IMR-90 (cell line): ENCODE measurements at regions not wholly inside any gene's neighbourhood (a gene's known extent, or its start where the extent isn't known, plus 50 kb on each side); places are given as distances from the start of the nearest gene placed in this dataset.
A peak's percentile ranks its signal among the peaks of the same experiment; 100 is the strongest.

ENCODE experiments used
- ATAC-seq: fragments of 200-7000 bp; cut with Tn5 transposase; 2 replicates; pipeline ENCODE4 v1.9.1; 2020; ENCODE audit warnings: low read depth, mild to moderate bottlenecking, moderate library complexity
- BruUV-seq: library from RNA; stranded (reverse); fragments of 400-500 nt; replicated peaks from 2 replicates; lab custom pipeline; 2021; lab: Mats Ljungman, UMichigan
- CTCF ChIA-PET: fragments of 300-600 bp; formaldehyde crosslinking; extraction: SDS; loops from one replicate; lab custom pipeline; 2021; ENCODE audit warnings: antibody characterized with exemption; lab: Yijun Ruan, JAX
- POLR2A ChIA-PET: fragments of 300-600 bp; sonication (Branson Sonifier 250); formaldehyde crosslinking; loops from one replicate; lab custom pipeline; 2022; ENCODE audit warnings: antibody characterized with exemption; ENCODE audit not compliant: unreplicated experiment; lab: Charles Lee
- DNase-seq: peaks from one replicate; pipeline ENCODE4 v3.0.0; 2013
- H2AFZ ChIP-seq: replicated peaks from 2 replicates; pipeline ENCODE3; 2013; ENCODE audit warnings: low read length, mild to moderate bottlenecking; ENCODE audit not compliant: poor library complexity
- H2AK5ac ChIP-seq: 2 replicates; pipeline ENCODE4 v1.6.1; 2013; ENCODE audit warnings: low read depth, low read length, inconsistent platforms
- H2AK9ac ChIP-seq: replicated peaks from 2 replicates; pipeline ENCODE3; 2013; ENCODE audit warnings: mild to moderate bottlenecking, low read depth, low read length, moderate library complexity; ENCODE audit not compliant: poor library complexity
- H2BK120ac ChIP-seq: 2 replicates; pipeline ENCODE4 v1.6.1; 2013; ENCODE audit warnings: low read depth, low read length, inconsistent platforms
- H2BK15ac ChIP-seq: 3 replicates; pipeline ENCODE4 v1.6.1; 2013; ENCODE audit warnings: low read depth, low read length, inconsistent platforms
- H2BK20ac ChIP-seq: 2 replicates; pipeline ENCODE4 v1.6.1; 2013; ENCODE audit warnings: low read depth, mild to moderate bottlenecking, inconsistent platforms, low read length, moderate library complexity
- H2BK5ac ChIP-seq: 2 replicates; pipeline ENCODE4 v1.6.1; 2013; ENCODE audit warnings: mild to moderate bottlenecking, low read depth, low read length, inconsistent platforms; ENCODE audit not compliant: poor library complexity, severe bottlenecking
- H3K14ac ChIP-seq: replicated peaks from 2 replicates; pipeline ENCODE4 v1.6.1; 2013; ENCODE audit warnings: low read depth, low read length, inconsistent platforms
- H3K18ac ChIP-seq: 2 replicates; pipeline ENCODE4 v1.6.1; 2013; ENCODE audit warnings: low read depth, low read length, control low read depth
- H3K23ac ChIP-seq: 2 replicates; pipeline ENCODE4 v1.6.1; 2013; ENCODE audit warnings: low read depth, low read length, inconsistent platforms
- H3K27ac ChIP-seq: 2 replicates; pipeline ENCODE4 v1.5.1; 2013; ENCODE audit warnings: mild to moderate bottlenecking, control low read depth, low read length; ENCODE audit not compliant: insufficient read depth
- H3K27me3 ChIP-seq: 2 replicates; pipeline ENCODE4 v1.6.1; 2013; ENCODE audit warnings: low read length; ENCODE audit not compliant: control insufficient read depth, insufficient read depth
- H3K36me3 ChIP-seq: 2 replicates; pipeline ENCODE4 v1.6.1; 2013; ENCODE audit warnings: low read length, mixed read lengths; ENCODE audit not compliant: control insufficient read depth, insufficient read depth
- H3K4ac ChIP-seq: 2 replicates; pipeline ENCODE4 v1.6.1; 2013; ENCODE audit warnings: low read depth, low read length, inconsistent platforms
- H3K4me1 ChIP-seq: 2 replicates; pipeline ENCODE4 v1.6.1; 2013; ENCODE audit warnings: low read length, mixed read lengths; ENCODE audit not compliant: control insufficient read depth, insufficient read depth
- H3K4me2 ChIP-seq: 2 replicates; pipeline ENCODE4 v1.6.1; 2013; ENCODE audit warnings: low read depth, mild to moderate bottlenecking, control low read depth, low read length, moderate library complexity
- H3K4me3 ChIP-seq: 2 replicates; pipeline ENCODE4 v1.5.1; 2013; ENCODE audit warnings: low read depth, mild to moderate bottlenecking, control low read depth, low read length, moderate library complexity; ENCODE audit not compliant: insufficient read depth
- H3K56ac ChIP-seq: 2 replicates; pipeline ENCODE4 v1.6.1; 2013; ENCODE audit warnings: low read length, inconsistent platforms; ENCODE audit not compliant: insufficient read depth; ENCODE audit errors: extremely low read depth
- H3K79me1 ChIP-seq, 2 experiments: 2 replicates each; pipeline ENCODE4 v1.6.1; 2013; ENCODE audit warnings: low read length in 2 of 2, inconsistent platforms in 1 of 2, low read depth in 1 of 2
- H3K9ac ChIP-seq: 2 replicates; pipeline ENCODE4 v1.6.1; 2013; ENCODE audit warnings: low read depth, low read length, control low read depth
- H3K9me1 ChIP-seq: 2 replicates; pipeline ENCODE4 v1.6.1; 2013; ENCODE audit warnings: low read length, inconsistent platforms; ENCODE audit not compliant: insufficient read depth
- H3K9me3 ChIP-seq: 2 replicates; pipeline ENCODE4 v1.6.1; 2013; ENCODE audit warnings: low read length; ENCODE audit not compliant: control insufficient read depth, insufficient read depth
- H4K20me1 ChIP-seq: 2 replicates; pipeline ENCODE4 v1.6.1; 2013; ENCODE audit warnings: low read length, inconsistent platforms; ENCODE audit not compliant: insufficient read depth
- H4K5ac ChIP-seq: 2 replicates; pipeline ENCODE4 v1.6.1; 2013; ENCODE audit warnings: mild to moderate bottlenecking, low read depth, low read length, control low read depth
- H4K8ac ChIP-seq, 2 experiments: 2 replicates each; pipeline ENCODE4 v1.6.1; 2013; ENCODE audit warnings: low read depth in 2 of 2, low read length in 2 of 2, control low read depth in 1 of 2, inconsistent platforms in 1 of 2
- H4K91ac ChIP-seq: 2 replicates; pipeline ENCODE4 v1.6.1; 2013; ENCODE audit warnings: low read depth, low read length, inconsistent platforms; ENCODE audit not compliant: insufficient read depth
- BHLHE40 ChIP-seq: fragments of 150-350 bp; IDR thresholded peaks from 2 replicates; pipeline ENCODE4 v1.6.1; 2016; ENCODE audit warnings: mild to moderate bottlenecking, low read depth, low read length
- CEBPB ChIP-seq: IDR thresholded peaks from 2 replicates; pipeline ENCODE4 v1.6.1; 2012; ENCODE audit warnings: low read depth, low read length, improper control_type of control experiment
- CHD1 ChIP-seq: IDR thresholded peaks from 2 replicates; pipeline ENCODE4 v1.6.1; 2012; ENCODE audit warnings: low read depth, low read length, improper control_type of control experiment
- FOS ChIP-seq: fragments of 150-350 bp; IDR thresholded peaks from 2 replicates; pipeline ENCODE4 v1.6.1; 2016; ENCODE audit warnings: low read depth, low read length
- MAFK ChIP-seq: IDR thresholded peaks from 2 replicates; pipeline ENCODE4 v1.6.1; 2012; ENCODE audit warnings: low read depth, low read length, improper control_type of control experiment
- MAZ ChIP-seq: IDR thresholded peaks from 2 replicates; pipeline ENCODE4 v1.6.1; 2012; ENCODE audit warnings: low read depth, mild to moderate bottlenecking, low read length, improper control_type of control experiment, moderate library complexity, borderline replicate concordance
- MXI1 ChIP-seq: IDR thresholded peaks from 2 replicates; pipeline ENCODE4 v1.6.1; 2012; ENCODE audit warnings: low read depth, mild to moderate bottlenecking, low read length, moderate library complexity, borderline replicate concordance
- NFE2L2 ChIP-seq: fragments of 150-350 bp; IDR thresholded peaks from 2 replicates; pipeline ENCODE4 v1.6.1; 2016; ENCODE audit warnings: low read depth, mild to moderate bottlenecking, low read length
- POLR2A ChIP-seq: IDR thresholded peaks from 2 replicates; pipeline ENCODE4 v1.6.1; 2012; ENCODE audit warnings: mild to moderate bottlenecking, low read depth, low read length
- RAD21 ChIP-seq: IDR thresholded peaks from 2 replicates; pipeline ENCODE4 v1.6.1; 2012; ENCODE audit warnings: low read length, improper control_type of control experiment
- RCOR1 ChIP-seq: IDR thresholded peaks from 2 replicates; pipeline ENCODE4 v1.6.1; 2012; ENCODE audit warnings: mild to moderate bottlenecking, low read length, improper control_type of control experiment; ENCODE audit not compliant: insufficient replicate concordance
- RFX5 ChIP-seq: IDR thresholded peaks from 2 replicates; pipeline ENCODE4 v1.8.0; 2012; ENCODE audit warnings: low read depth, mild to moderate bottlenecking, low read length, moderate library complexity
- SMC3 ChIP-seq: fragments of 150-350 bp; IDR thresholded peaks from 2 replicates; pipeline ENCODE4 v1.6.1; 2016; ENCODE audit warnings: low read depth, mild to moderate bottlenecking, antibody characterized with exemption, low read length, moderate library complexity
- WGBS, 2 experiments: methylation state at CpG; one replicate each; pipeline versions ENCODE4 v1.1.5 to v1.1.7; 2013; ENCODE audit warnings: missing lambda C conversion rate in 2 of 2; ENCODE audit not compliant: insufficient read length in 1 of 2; ENCODE audit errors: extremely low coverage in 2 of 2; 5-methylcytosine and 5-hydroxymethylcytosine counted together
- dilution Hi-C: fragments of 300-500 bp; cut with HindIII; formaldehyde crosslinking; loops from one replicate; pipeline ENCODE4 v1.14.3; 2018; ENCODE audit warnings: low sequenced_read_pairs; ENCODE audit not compliant: unreplicated experiment
- in situ Hi-C: fragments of 300-500 bp; cut with MboI; formaldehyde crosslinking; loops from 3 replicates; pipeline ENCODE4 v1.14.3; 2019; ENCODE audit warnings: low sequenced_read_pairs, inconsistent platforms, mixed read lengths
- intact Hi-C: fragments of 100-400 bp; cut with micrococcal nuclease; formaldehyde crosslinking; loops from 2 replicates; pipeline ENCODE4 v1.10.0; 2022
- TF ChIP-seq, protein P1 (sequence below): fragments of 150-350 bp; IDR thresholded peaks from 2 replicates; pipeline ENCODE4 v1.6.1; 2016; ENCODE audit warnings: low read depth, mild to moderate bottlenecking, low read length, moderate library complexity, borderline replicate concordance
- TF ChIP-seq, protein P2 (sequence below): fragments of 150-350 bp; IDR thresholded peaks from 2 replicates; pipeline ENCODE4 v1.6.1; 2017; ENCODE audit warnings: mild to moderate bottlenecking, antibody characterized with exemption, low read length, low read depth
- TF ChIP-seq, protein P3 (sequence below): conservative IDR thresholded peaks from 2 replicates; pipeline ENCODE4 v1.5.1; 2012; ENCODE audit warnings: mild to moderate bottlenecking, low read depth, low read length, improper control_type of control experiment

DNA sequence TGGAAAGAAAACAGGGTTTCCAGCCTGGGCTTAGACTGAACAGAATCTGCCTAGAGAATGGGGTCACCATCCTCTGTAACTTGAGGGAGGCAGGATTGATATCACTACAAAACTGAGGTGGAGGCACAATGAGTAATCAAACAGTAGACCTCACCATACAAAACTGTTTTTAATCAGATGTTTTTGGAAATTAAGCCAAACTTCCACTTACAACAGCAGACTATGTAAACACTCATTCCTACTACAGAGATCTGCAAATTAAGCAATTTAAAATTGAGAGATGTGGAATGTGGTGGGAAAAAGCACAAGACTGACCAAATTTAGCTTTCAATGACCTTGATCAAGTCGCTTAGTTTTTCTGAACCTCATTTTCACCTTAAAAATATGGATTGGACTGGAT lies 104.3 kb upstream of the SLC38A4 start:
- ATAC-seq = peak; percentile 28; the same call in 1 of the 2 replicates
- Histone ChIP-seq H2AK5ac (no peak overlapping the region), H3K27ac (no peak overlapping the region), H2BK15ac (no peak overlapping the region), H2BK120ac (peak overlapping the region; percentile 20; the same call in 1 of the 2 replicates), H3K36me3 (no peaks in the 10 kb centered on the region), H4K8ac (no peak overlapping the region), H2BK20ac (no peak overlapping the region), H3K4me3 (no peak overlapping the region), H2BK5ac (no peak overlapping the region), H4K20me1 (no peaks in the 10 kb centered on the region), H3K4me2 (no peak overlapping the region), H3K4me1 (peaks cover 1% of the 10 kb centered on the region; the same call in 1 of the 2 replicates), H3K79me1 (no peaks in the 10 kb centered on the region), H3K9me3 (no peaks in the 10 kb centered on the region), H4K5ac (no peak overlapping the region), H3K18ac (no peak overlapping the region), H3K9ac (no peak overlapping the region), H3K9me1 (no peaks in the 10 kb centered on the region), H3K4ac (no peak overlapping the region), H4K91ac (no peak overlapping the region), H3K27me3 (no peaks in the 10 kb centered on the region), H3K14ac (no peak overlapping the region), H3K23ac (no peak overlapping the region), H3K56ac (no peak overlapping the region), H2AFZ (no peak overlapping the region), H2AK9ac (no peak overlapping the region)
- ChIA-PET CTCF (no interaction called here), POLR2A (interaction anchor here (0.6 kb wide), 1 partner anchor 252 kb away, joined by 3 read pairs; no protein-coding TSS in a partner anchor)
- intact Hi-C loops = loop anchor here (5.0 to 10.0 kb wide), 5 partner anchors 92 to 805 kb away; partner anchors contain the start of gene SLC38A1
- no CpG with 5 or more reads among the region's 1 CpG for WGBS, 2 experiments
- no TSS peak for BruUV-seq
- no peak for DNase-seq
- TF ChIP-seq RAD21 (no peak), MAZ (no peak), CEBPB (no peak), SMC3 (no peak), BHLHE40 (no peak), MAFK (no peak), MXI1 (no peak), RFX5 (no peak), RCOR1 (no peak), NFE2L2 (no peak), CHD1 (no peak), POLR2A (no peak), FOS (no peak)
- TF ChIP-seq, protein P1, sequence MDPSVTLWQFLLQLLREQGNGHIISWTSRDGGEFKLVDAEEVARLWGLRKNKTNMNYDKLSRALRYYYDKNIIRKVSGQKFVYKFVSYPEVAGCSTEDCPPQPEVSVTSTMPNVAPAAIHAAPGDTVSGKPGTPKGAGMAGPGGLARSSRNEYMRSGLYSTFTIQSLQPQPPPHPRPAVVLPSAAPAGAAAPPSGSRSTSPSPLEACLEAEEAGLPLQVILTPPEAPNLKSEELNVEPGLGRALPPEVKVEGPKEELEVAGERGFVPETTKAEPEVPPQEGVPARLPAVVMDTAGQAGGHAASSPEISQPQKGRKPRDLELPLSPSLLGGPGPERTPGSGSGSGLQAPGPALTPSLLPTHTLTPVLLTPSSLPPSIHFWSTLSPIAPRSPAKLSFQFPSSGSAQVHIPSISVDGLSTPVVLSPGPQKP = no peak
- TF ChIP-seq, protein P2, sequence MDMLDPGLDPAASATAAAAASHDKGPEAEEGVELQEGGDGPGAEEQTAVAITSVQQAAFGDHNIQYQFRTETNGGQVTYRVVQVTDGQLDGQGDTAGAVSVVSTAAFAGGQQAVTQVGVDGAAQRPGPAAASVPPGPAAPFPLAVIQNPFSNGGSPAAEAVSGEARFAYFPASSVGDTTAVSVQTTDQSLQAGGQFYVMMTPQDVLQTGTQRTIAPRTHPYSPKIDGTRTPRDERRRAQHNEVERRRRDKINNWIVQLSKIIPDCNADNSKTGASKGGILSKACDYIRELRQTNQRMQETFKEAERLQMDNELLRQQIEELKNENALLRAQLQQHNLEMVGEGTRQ = no peak
- TF ChIP-seq, protein P3, sequence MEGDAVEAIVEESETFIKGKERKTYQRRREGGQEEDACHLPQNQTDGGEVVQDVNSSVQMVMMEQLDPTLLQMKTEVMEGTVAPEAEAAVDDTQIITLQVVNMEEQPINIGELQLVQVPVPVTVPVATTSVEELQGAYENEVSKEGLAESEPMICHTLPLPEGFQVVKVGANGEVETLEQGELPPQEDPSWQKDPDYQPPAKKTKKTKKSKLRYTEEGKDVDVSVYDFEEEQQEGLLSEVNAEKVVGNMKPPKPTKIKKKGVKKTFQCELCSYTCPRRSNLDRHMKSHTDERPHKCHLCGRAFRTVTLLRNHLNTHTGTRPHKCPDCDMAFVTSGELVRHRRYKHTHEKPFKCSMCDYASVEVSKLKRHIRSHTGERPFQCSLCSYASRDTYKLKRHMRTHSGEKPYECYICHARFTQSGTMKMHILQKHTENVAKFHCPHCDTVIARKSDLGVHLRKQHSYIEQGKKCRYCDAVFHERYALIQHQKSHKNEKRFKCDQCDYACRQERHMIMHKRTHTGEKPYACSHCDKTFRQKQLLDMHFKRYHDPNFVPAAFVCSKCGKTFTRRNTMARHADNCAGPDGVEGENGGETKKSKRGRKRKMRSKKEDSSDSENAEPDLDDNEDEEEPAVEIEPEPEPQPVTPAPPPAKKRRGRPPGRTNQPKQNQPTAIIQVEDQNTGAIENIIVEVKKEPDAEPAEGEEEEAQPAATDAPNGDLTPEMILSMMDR = no peak
- in situ Hi-C loops = loop anchor here (25.0 kb wide), 1 partner anchor 243 kb away; no protein-coding TSS in a partner anchor
- dilution Hi-C loops = no loop called here
